GM12878 (cell line): ENCODE measurements at regions not wholly inside any gene's neighbourhood (a gene's known extent, or its start where the extent isn't known, plus 50 kb on each side); places are given as distances from the start of the nearest gene placed in this dataset.

Source experiments
- ATAC-seq: fragments of 200-7000 bp; cut with Tn5 transposase; 3 replicates; pipeline ENCODE4 v1.9.1; 2020; ENCODE audit warnings: mild to moderate bottlenecking, moderate library complexity
- BruUV-seq: library from RNA; stranded (reverse); fragments of 400-500 nt; replicated peaks from 2 replicates; lab custom pipeline; 2021; lab: Mats Ljungman, UMichigan
- CTCF ChIA-PET: fragments of 300-600 bp; sonication (Branson Sonifier 250); formaldehyde crosslinking; extraction: SDS; loops from one replicate; lab custom pipeline; 2021; ENCODE audit warnings: inconsistent platforms; lab: Yijun Ruan, JAX
- POLR2A ChIA-PET: fragments of 350-600 bp; formaldehyde crosslinking; extraction: SDS; loops from one replicate; lab custom pipeline; 2021; ENCODE audit warnings: inconsistent platforms; lab: Charles Lee
- RAD21 ChIA-PET: fragments of 300-600 bp; sonication (Branson Sonifier 250); formaldehyde crosslinking; loops from one replicate; lab custom pipeline; 2023; ENCODE audit warnings: antibody characterized with exemption; ENCODE audit not compliant: unreplicated experiment; lab: Charles Lee
- SMC1A ChIA-PET: fragments of 300-600 bp; sonication (Branson Sonifier 250); formaldehyde crosslinking; loops from one replicate; lab custom pipeline; 2023; ENCODE audit not compliant: unreplicated experiment, uncharacterized antibody; lab: Charles Lee
- DNase-seq: peaks from one replicate; pipeline ENCODE4 v3.0.0-alpha.2; 2011; ENCODE audit warnings: low read depth, low spot score
- FAIRE-seq: peaks from 3 replicates; lab custom pipeline; 2011; peaks lifted over from hg19 to GRCh38; lab: Jason Lieb, UNC
- H2AFZ ChIP-seq: 2 replicates; pipeline ENCODE4 v1.6.0; 2011; ENCODE audit warnings: low read depth, low read length, control low read depth; ENCODE audit not compliant: control insufficient read depth
- H3K27ac ChIP-seq: 2 replicates; pipeline ENCODE4 v1.5.1; 2011; ENCODE audit warnings: control low read depth; ENCODE audit not compliant: control insufficient read depth, insufficient read depth
- H3K27me3 ChIP-seq, 2 experiments: replicated peaks in 1 of 2; 2 replicates each; pipeline versions ENCODE4 v1.6.0 to v1.6.1; 2011; ENCODE audit warnings: low read length in 1 of 2; ENCODE audit not compliant: control insufficient read depth in 2 of 2, insufficient read depth in 2 of 2
- H3K36me3 ChIP-seq, 2 experiments: 2 replicates each; pipeline ENCODE4 v1.5.1; 2011; ENCODE audit warnings: low read length in 1 of 2; ENCODE audit not compliant: control insufficient read depth in 2 of 2, insufficient read depth in 2 of 2
- H3K4me1 ChIP-seq: 2 replicates; pipeline ENCODE4 v1.6.1; 2011; ENCODE audit warnings: mild to moderate bottlenecking, low read length, moderate library complexity, mixed read lengths; ENCODE audit not compliant: control insufficient read depth, insufficient read depth
- H3K4me2 ChIP-seq: 2 replicates; pipeline ENCODE4 v1.6.0; 2011; ENCODE audit warnings: control low read depth; ENCODE audit not compliant: control insufficient read depth, insufficient read depth
- H3K4me3 ChIP-seq: fragments of 200-600 bp; sonication (generic); 2 replicates; pipeline ENCODE4 v1.5.1; 2016
- H3K79me2 ChIP-seq: 2 replicates; pipeline ENCODE4 v1.6.0; 2011; ENCODE audit warnings: low read length; ENCODE audit not compliant: control insufficient read depth, insufficient read depth
- H3K9ac ChIP-seq: 2 replicates; pipeline ENCODE4 v1.8.0; 2011; ENCODE audit warnings: low read length, control low read depth, mixed read lengths; ENCODE audit not compliant: control insufficient read depth, insufficient read depth
- H3K9me3 ChIP-seq: replicated peaks from 3 replicates; pipeline ENCODE4 v1.5.1; 2011; ENCODE audit warnings: mild to moderate bottlenecking, low read length; ENCODE audit not compliant: control insufficient read depth, insufficient read depth
- H4K20me1 ChIP-seq: 2 replicates; pipeline ENCODE4 v1.6.0; 2011; ENCODE audit not compliant: control insufficient read depth, insufficient read depth
- BHLHE40 ChIP-seq, 2 experiments: fragments of 450-650 bp in 1 of 2; IDR thresholded peaks; 2 replicates each; pipeline ENCODE4 v1.6.1; 2011 to 2017; ENCODE audit warnings: low read depth in 2 of 2, borderline replicate concordance in 1 of 2, improper control_type of control experiment in 1 of 2, low read length in 1 of 2, mild to moderate bottlenecking in 1 of 2
- E2F4 ChIP-seq: IDR thresholded peaks from 2 replicates; pipeline ENCODE4 v1.6.1; 2012; ENCODE audit warnings: low read depth, low read length, improper control_type of control experiment
- HCFC1 ChIP-seq: fragments of 150-350 bp; IDR thresholded peaks from 2 replicates; pipeline ENCODE4 v1.6.1; 2014; ENCODE audit warnings: low read length
- JUND ChIP-seq: IDR thresholded peaks from 2 replicates; pipeline ENCODE4 v1.6.1; 2012; ENCODE audit warnings: low read depth, mild to moderate bottlenecking, low read length, improper control_type of control experiment, moderate library complexity
- NBN ChIP-seq: fragments of 450-650 bp; IDR thresholded peaks from 2 replicates; pipeline ENCODE4 v1.6.1; 2016
- PML ChIP-seq: IDR thresholded peaks from 2 replicates; pipeline ENCODE4 v1.6.1; 2012; ENCODE audit warnings: low read length, inconsistent platforms
- STAT3 ChIP-seq: IDR thresholded peaks from 2 replicates; pipeline ENCODE4 v1.6.1; 2011; ENCODE audit warnings: low read depth, low read length, improper control_type of control experiment
- ZBTB33 ChIP-seq: fragments of 450-650 bp; IDR thresholded peaks from 2 replicates; pipeline ENCODE4 v1.6.1; 2017; ENCODE audit warnings: mild to moderate bottlenecking
- WGBS: methylation state at CpG from one replicate; pipeline ENCODE4 v1.1.6; 2016; ENCODE audit warnings: low lambda C conversion rate; ENCODE audit not compliant: insufficient replicate concordance, insufficient coverage; ENCODE audit errors: missing lambda C conversion rate; 5-methylcytosine and 5-hydroxymethylcytosine counted together
- in situ Hi-C: fragments of 300-500 bp; cut with MboI; formaldehyde crosslinking; loops from 9 replicates; pipeline ENCODE4 v1.14.3; 2018; ENCODE audit warnings: mixed read lengths
- intact Hi-C: fragments of 100-400 bp; cut with micrococcal nuclease; formaldehyde crosslinking; loops from one replicate; pipeline ENCODE4 v1.14.2; 2022; ENCODE audit not compliant: unreplicated experiment

- Histone ChIP-seq H4K20me1 (no peaks in the 10 kb centered on the region), H3K36me3 (no peaks in the 10 kb centered on the region), H2AFZ (no peak overlapping the region), H3K4me3 (no peak overlapping the region), H3K4me2 (no peak overlapping the region), H3K9me3 (no peaks in the 10 kb centered on the region), H3K27ac (no peak overlapping the region), H3K9ac (no peak overlapping the region), H3K4me1 (no peaks in the 10 kb centered on the region), H3K79me2 (no peaks in the 10 kb centered on the region), H3K27me3 (no peaks in the 10 kb centered on the region; a peak in 3 of 4 replicates)
- ChIA-PET SMC1A (no interaction called here), POLR2A (no interaction called here), RAD21 (no interaction called here), CTCF (no interaction called here)
- intact Hi-C loops = no loop called here
- ATAC-seq = no peak
- no peak for DNase-seq
- in situ Hi-C loops = no loop called here
- BruUV-seq = no TSS peak
- no peak for FAIRE-seq
- no peak for TF ChIP-seq E2F4
- TF ChIP-seq PML = no peak
- no peak for TF ChIP-seq BHLHE40 (IDR thresholded peaks at IDR 0.05; ENCODE audit: borderline replicate concordance in 1 of 2, low read depth in 2 of 2, low read length in 1 of 2)
- no peak for TF ChIP-seq STAT3
- TF ChIP-seq ZBTB33 = no peak
- no peak for TF ChIP-seq HCFC1
- TF ChIP-seq NBN = no peak
- TF ChIP-seq JUND = no peak
- 33% methylated on average over 9 of the region's 9 CpGs for WGBS
Observed at GRCh38 chr11:116329354-116330090, 443.3 kb downstream of the BUD13 start.
